HFF-Myc (cell line): ENCODE measurements at regions not wholly inside any gene's neighbourhood (a gene's known extent, or its start where the extent isn't known, plus 50 kb on each side); places are given as distances from the start of the nearest gene placed in this dataset.

Experiments used
- DNase-seq: peaks from one replicate; pipeline ENCODE4 v3.0.0-alpha.2; 2011; ENCODE audit warnings: low read depth; ENCODE audit errors: extremely low read depth
- H3K4me3 ChIP-seq: replicated peaks from 2 replicates; pipeline ENCODE4 v1.5.1; 2011; ENCODE audit warnings: low read depth, mild to moderate bottlenecking, control low read depth, low read length
- CTCF ChIP-seq: IDR thresholded peaks from 2 replicates; pipeline ENCODE4 v1.5.1; 2012; ENCODE audit warnings: mild to moderate bottlenecking, low read depth, low read length, control low read depth; ENCODE audit errors: missing control alignments

DNA sequence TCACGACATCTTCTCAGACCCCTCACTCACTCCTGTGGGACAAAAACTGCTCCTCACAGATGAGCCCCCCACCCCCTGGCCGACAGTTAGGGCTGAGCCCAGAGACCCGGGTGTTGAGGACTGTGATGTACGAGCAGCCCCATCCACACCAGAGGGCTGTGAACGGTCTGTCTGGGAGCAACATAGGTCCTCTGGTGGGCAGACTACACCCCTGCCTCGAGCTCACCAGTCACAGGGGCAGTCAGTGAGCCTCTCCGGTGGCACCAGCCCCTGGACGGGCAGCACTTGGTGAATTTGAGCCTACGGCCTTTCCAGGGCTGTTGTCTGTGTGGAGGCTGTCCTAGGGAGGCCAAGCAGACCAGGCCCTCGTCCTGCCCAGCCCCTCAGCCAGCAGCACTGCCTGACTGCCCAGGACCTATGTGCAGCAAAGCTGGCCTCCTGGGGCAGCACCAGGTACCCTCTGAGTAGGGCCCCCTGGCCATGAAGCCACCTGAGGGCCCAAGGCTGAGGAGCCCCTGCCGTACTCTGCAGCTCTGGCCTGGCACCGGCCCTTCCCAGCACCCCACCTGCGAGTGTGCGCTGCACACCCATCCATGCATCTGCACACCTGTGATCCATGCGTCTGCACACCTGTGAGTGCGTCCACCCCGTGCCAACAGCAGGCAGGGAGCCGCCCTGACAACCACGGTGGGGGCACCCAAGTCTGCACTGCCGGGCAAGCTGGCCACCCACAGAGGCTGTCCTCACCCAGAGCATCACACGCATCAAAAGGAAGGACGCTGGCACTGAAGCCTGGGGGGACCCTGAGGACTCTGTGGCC lies 111.6 kb upstream of the NKX1-1 start:
- no peak for DNase-seq
- no peak for TF ChIP-seq CTCF
- H3K4me3 ChIP-seq: no peak overlapping the region

- TF ChIP-seq CTCF: no peak
- no peak overlapping the region for H3K4me3 ChIP-seq
- no peak for DNase-seq
These were observed 110.7 kb upstream of the NKX1-1 start for GRCh38 chr4:1516881-1517480.

- no peak for TF ChIP-seq CTCF
- no peak overlapping the region for H3K4me3 ChIP-seq
- no peak for DNase-seq
These were observed 110.0 kb upstream of the NKX1-1 start for GRCh38 chr4:1516261-1516660.

- no peak for DNase-seq
- no peak overlapping the region for H3K4me3 ChIP-seq
- TF ChIP-seq CTCF: no peak
These were observed 109.5 kb upstream of the NKX1-1 start for GRCh38 chr4:1515763-1516162.

- DNase-seq: no peak
- no peak overlapping the region for H3K4me3 ChIP-seq
- TF ChIP-seq CTCF: no peak
These were observed 108.9 kb upstream of the NKX1-1 start for GRCh38 chr4:1515156-1515555.

GRCh38 chr4:1514612-1515011 lies 108.4 kb upstream of the NKX1-1 start:
- DNase-seq: no peak
- no peak for TF ChIP-seq CTCF
- no peak overlapping the region for H3K4me3 ChIP-seq
